DOHH2 (cell line): ENCODE measurements at regions not wholly inside any gene's neighbourhood (a gene's known extent, or its start where the extent isn't known, plus 50 kb on each side); places are given as distances from the start of the nearest gene placed in this dataset.

Experiments
- H3F3A ChIP-seq: fragments of 200-600 bp; sonication (generic), shearing (Covaris generic); 2 replicates; pipeline ENCODE4 v1.6.0; 2016; ENCODE audit warnings: antibody characterized with exemption, mild to moderate bottlenecking; ENCODE audit not compliant: control insufficient read depth, insufficient read depth
- H3K27ac ChIP-seq: fragments of 200-600 bp; sonication (generic); 2 replicates; pipeline ENCODE4 v1.5.1; 2014; ENCODE audit warnings: low read depth, mild to moderate bottlenecking, low read length, moderate library complexity
- H3K27me3 ChIP-seq: fragments of 200-600 bp; sonication (generic); 2 replicates; pipeline ENCODE4 v1.6.1; 2014; ENCODE audit warnings: mild to moderate bottlenecking, low read length, mixed read lengths; ENCODE audit not compliant: control insufficient read depth
- H3K36me3 ChIP-seq: fragments of 200-600 bp; sonication (generic); 2 replicates; pipeline ENCODE4 v1.6.1; 2014; ENCODE audit warnings: mild to moderate bottlenecking, low read length, moderate library complexity, mixed read lengths; ENCODE audit not compliant: control insufficient read depth
- H3K4me1 ChIP-seq: fragments of 200-600 bp; sonication (generic); 2 replicates; pipeline ENCODE4 v1.6.1; 2014; ENCODE audit warnings: mild to moderate bottlenecking, low read length, mixed read lengths; ENCODE audit not compliant: control insufficient read depth
- H3K4me2 ChIP-seq: fragments of 200-600 bp; sonication (generic); 2 replicates; pipeline ENCODE4 v1.6.0; 2014; ENCODE audit warnings: mild to moderate bottlenecking, low read length, moderate library complexity
- H3K4me3 ChIP-seq: fragments of 200-600 bp; sonication (generic); 2 replicates; pipeline ENCODE4 v1.5.1; 2014; ENCODE audit warnings: mild to moderate bottlenecking, low read length, mixed read lengths
- H3K79me2 ChIP-seq: fragments of 200-600 bp; sonication (generic); 2 replicates; pipeline ENCODE4 v1.6.1; 2014; ENCODE audit warnings: mild to moderate bottlenecking, low read length, mixed read lengths; ENCODE audit not compliant: control insufficient read depth
- H3K9me2 ChIP-seq: fragments of 200-600 bp; sonication (generic); replicated peaks from 2 replicates; pipeline ENCODE4 v1.6.1; 2014; ENCODE audit warnings: mild to moderate bottlenecking, low read length, mixed read lengths; ENCODE audit not compliant: control insufficient read depth
- H3K9me3 ChIP-seq: fragments of 200-600 bp; sonication (generic); 2 replicates; pipeline ENCODE4 v1.6.1; 2014; ENCODE audit warnings: antibody characterized with exemption, low read length, mixed read lengths; ENCODE audit not compliant: control insufficient read depth, insufficient read depth
- H4K20me1 ChIP-seq: fragments of 200-600 bp; sonication (generic); 2 replicates; pipeline ENCODE4 v1.6.0; 2014; ENCODE audit warnings: low read depth, mild to moderate bottlenecking, antibody characterized with exemption, low read length, moderate library complexity; ENCODE audit not compliant: control insufficient read depth, insufficient read depth
- EZH2phosphoT487 ChIP-seq: fragments of 200-600 bp; sonication (generic); IDR thresholded peaks from 2 replicates; pipeline ENCODE4 v1.6.1; 2017; ENCODE audit warnings: borderline replicate concordance, mild to moderate bottlenecking, antibody characterized with exemption, low read length, moderate library complexity, mixed read lengths
- TF ChIP-seq, protein P1 (sequence below): fragments of 200-600 bp; sonication (generic); IDR thresholded peaks from one replicate; pipeline ENCODE4 v1.5.1; 2014; ENCODE audit warnings: antibody characterized with exemption, mild to moderate bottlenecking, low read depth, low read length; ENCODE audit not compliant: poor library complexity, severe bottlenecking

DNA sequence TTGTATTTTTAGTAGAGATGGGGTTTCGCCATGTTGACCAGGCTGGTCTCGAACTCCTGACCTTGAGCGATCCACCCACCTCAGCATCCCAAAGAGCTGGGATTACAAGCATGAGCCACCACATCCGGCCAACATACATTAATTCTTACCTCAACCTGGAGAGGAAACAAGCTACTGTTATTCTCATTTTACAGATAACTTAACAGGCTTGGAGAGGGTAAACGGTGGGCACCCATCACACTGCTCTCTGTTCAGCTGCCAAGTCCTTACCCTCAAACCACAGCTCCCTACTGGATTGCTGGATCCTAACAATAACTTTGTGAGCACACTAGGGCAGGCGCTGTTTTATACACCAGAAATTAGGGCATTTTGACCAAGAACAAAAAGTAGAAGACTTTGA is 93.6 kb upstream of the BARHL2 start:
- no peaks in the 10 kb centered on the region for H3K9me2 ChIP-seq
- no peaks in the 10 kb centered on the region for H4K20me1 ChIP-seq
- H3K4me1 ChIP-seq, result no peaks in the 10 kb centered on the region
- no peaks in the 10 kb centered on the region for H3K36me3 ChIP-seq
- no peak overlapping the region for H3K4me3 ChIP-seq
- TF ChIP-seq EZH2phosphoT487, result no peak
- TF ChIP-seq, protein P1, sequence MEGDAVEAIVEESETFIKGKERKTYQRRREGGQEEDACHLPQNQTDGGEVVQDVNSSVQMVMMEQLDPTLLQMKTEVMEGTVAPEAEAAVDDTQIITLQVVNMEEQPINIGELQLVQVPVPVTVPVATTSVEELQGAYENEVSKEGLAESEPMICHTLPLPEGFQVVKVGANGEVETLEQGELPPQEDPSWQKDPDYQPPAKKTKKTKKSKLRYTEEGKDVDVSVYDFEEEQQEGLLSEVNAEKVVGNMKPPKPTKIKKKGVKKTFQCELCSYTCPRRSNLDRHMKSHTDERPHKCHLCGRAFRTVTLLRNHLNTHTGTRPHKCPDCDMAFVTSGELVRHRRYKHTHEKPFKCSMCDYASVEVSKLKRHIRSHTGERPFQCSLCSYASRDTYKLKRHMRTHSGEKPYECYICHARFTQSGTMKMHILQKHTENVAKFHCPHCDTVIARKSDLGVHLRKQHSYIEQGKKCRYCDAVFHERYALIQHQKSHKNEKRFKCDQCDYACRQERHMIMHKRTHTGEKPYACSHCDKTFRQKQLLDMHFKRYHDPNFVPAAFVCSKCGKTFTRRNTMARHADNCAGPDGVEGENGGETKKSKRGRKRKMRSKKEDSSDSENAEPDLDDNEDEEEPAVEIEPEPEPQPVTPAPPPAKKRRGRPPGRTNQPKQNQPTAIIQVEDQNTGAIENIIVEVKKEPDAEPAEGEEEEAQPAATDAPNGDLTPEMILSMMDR, result no peak
- H3F3A ChIP-seq, result no peaks in the 10 kb centered on the region
- no peaks in the 10 kb centered on the region for H3K9me3 ChIP-seq
- no peak overlapping the region for H3K27ac ChIP-seq
- no peaks in the 10 kb centered on the region for H3K79me2 ChIP-seq
- H3K4me2 ChIP-seq, result no peak overlapping the region
- no peaks in the 10 kb centered on the region for H3K27me3 ChIP-seq

DNA sequence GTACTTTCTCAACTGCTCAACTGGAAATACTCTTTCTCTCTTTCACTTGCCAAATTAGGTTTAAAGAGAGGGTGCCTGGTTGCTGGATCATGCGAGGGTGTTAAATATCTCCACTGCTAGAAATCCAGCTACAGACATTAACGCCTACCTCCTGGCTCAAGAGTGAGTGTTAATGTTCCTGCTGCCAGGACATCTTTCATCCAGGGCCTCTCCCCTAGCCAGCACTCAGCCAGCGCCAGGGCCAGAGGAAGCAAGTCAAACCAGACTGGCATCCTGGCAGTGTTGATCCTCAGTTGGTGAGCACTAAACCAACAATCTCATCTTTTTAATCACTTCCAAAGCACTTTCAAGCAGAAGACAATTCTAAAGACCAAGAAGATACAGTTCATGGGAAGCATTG is 92.9 kb upstream of the BARHL2 start:
- no peaks in the 10 kb centered on the region for H3K4me1 ChIP-seq
- H3K9me2 ChIP-seq, result no peaks in the 10 kb centered on the region
- no peak overlapping the region for H3K4me2 ChIP-seq
- no peaks in the 10 kb centered on the region for H3K36me3 ChIP-seq
- no peaks in the 10 kb centered on the region for H3K27me3 ChIP-seq
- H4K20me1 ChIP-seq, result no peaks in the 10 kb centered on the region
- TF ChIP-seq EZH2phosphoT487, result no peak
- TF ChIP-seq, protein P1, result no peak
- H3F3A ChIP-seq, result no peaks in the 10 kb centered on the region
- no peak overlapping the region for H3K4me3 ChIP-seq
- no peaks in the 10 kb centered on the region for H3K9me3 ChIP-seq
- no peak overlapping the region for H3K27ac ChIP-seq
- H3K79me2 ChIP-seq, result no peaks in the 10 kb centered on the region

DNA sequence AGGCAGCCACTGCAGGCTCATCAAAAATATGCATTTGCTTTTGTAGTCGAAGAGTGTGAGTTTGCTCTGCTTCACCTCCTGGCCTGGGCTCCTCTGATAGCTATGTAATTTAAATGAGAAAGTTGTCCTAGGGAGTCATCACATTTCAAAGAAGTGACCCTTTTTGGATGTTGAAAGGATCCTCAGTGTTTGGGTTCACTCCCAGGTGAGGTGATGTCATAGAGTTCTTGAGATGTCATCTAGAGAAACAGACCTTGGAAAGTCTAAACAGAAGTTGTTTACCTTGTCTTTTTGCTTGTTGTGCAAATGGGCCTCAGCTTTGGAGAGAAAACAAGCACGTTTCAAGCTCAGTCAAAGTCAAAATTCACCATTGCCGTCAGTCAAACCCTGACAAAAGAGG is 92.0 kb upstream of the BARHL2 start:
- Histone ChIP-seq H3K4me2 (no peak overlapping the region), H3K4me1 (no peaks in the 10 kb centered on the region), H3K27me3 (no peaks in the 10 kb centered on the region), H3K36me3 (no peaks in the 10 kb centered on the region), H3K79me2 (no peaks in the 10 kb centered on the region), H3K27ac (no peak overlapping the region), H3K9me3 (no peaks in the 10 kb centered on the region), H3K4me3 (no peak overlapping the region), H3F3A (no peaks in the 10 kb centered on the region), H4K20me1 (no peaks in the 10 kb centered on the region), H3K9me2 (no peaks in the 10 kb centered on the region)
- no peak for TF ChIP-seq EZH2phosphoT487
- TF ChIP-seq, protein P1, result no peak

DNA sequence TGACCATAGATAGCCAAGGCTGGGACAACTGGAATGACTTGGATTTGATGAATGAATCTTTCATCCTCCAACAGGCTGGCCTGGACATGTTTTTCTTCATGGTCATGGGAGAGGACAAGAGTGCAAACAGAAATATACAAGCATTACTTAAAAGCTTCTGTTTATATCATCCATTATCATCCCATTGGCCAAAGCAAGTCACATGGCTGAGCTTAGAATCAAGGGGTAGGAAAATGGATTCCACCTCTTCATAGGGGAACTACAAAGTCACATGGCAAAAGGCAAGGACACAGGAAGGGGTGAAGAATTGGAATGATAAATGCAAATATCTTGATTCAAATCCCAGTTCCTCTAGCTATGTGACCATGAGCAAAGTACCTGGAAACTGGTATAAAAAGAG is 90.2 kb upstream of the BARHL2 start:
- no peak overlapping the region for H3K27ac ChIP-seq
- no peaks in the 10 kb centered on the region for H3K79me2 ChIP-seq
- H3K36me3 ChIP-seq, result no peaks in the 10 kb centered on the region
- H3K9me2 ChIP-seq, result no peaks in the 10 kb centered on the region
- H3K4me3 ChIP-seq, result no peak overlapping the region
- no peaks in the 10 kb centered on the region for H3K4me1 ChIP-seq
- TF ChIP-seq, protein P1, result no peak
- TF ChIP-seq EZH2phosphoT487, result no peak
- H3K27me3 ChIP-seq, result no peaks in the 10 kb centered on the region
- H3F3A ChIP-seq, result no peaks in the 10 kb centered on the region
- H4K20me1 ChIP-seq, result no peaks in the 10 kb centered on the region
- no peaks in the 10 kb centered on the region for H3K9me3 ChIP-seq
- H3K4me2 ChIP-seq, result no peak overlapping the region
